Thyroid gland (tissue), 4 donors: ENCODE measurements at regions not wholly inside any gene's neighbourhood (a gene's known extent, or its start where the extent isn't known, plus 50 kb on each side); places are given as distances from the start of the nearest gene placed in this dataset.

ENCODE experiments used
- DNase-seq, 2 donors: peaks; one replicate each; pipeline ENCODE4 v3.0.0-alpha.2; 2019
- H3K27ac ChIP-seq, 3 donors: fragments of 200-600 bp; sonication (generic); 1 replicate in 2 of 3; 2 replicates in 1 of 3; pipeline ENCODE4 v1.5.1; 2016 to 2019; ENCODE audit warnings: mild to moderate bottlenecking in 1 of 3, moderate library complexity in 1 of 3
- H3K27me3 ChIP-seq: fragments of 200-600 bp; sonication (generic); one replicate; pipeline ENCODE4 v1.5.1; 2019
- H3K36me3 ChIP-seq, 2 donors: fragments of 200-600 bp; sonication (generic); one replicate each; pipeline ENCODE4 v1.5.1; 2016 to 2019
- H3K4me1 ChIP-seq, 2 donors: fragments of 200-600 bp; sonication (generic); one replicate each; pipeline ENCODE4 v1.5.1; 2017 to 2019
- H3K4me3 ChIP-seq, 3 donors: fragments of 200-600 bp; sonication (generic); replicated peaks in 1 of 3; 1 replicate in 2 of 3; 2 replicates in 1 of 3; pipeline ENCODE4 v1.5.1; 2016; ENCODE audit warnings: mild to moderate bottlenecking in 1 of 3
- H3K9me3 ChIP-seq: fragments of 200-600 bp; sonication (generic); one replicate; pipeline ENCODE4 v1.5.1; 2017
- CTCF ChIP-seq, 6 experiments: fragments of 200-600 bp in 3 of 6; fragments of 450-650 bp in 3 of 6; sonication (generic) in 3 of 6; IDR thresholded peaks; one replicate each; pipeline ENCODE4 v1.5.1; 2016 to 2019; ENCODE audit warnings: antibody characterized with exemption in 6 of 6, mild to moderate bottlenecking in 2 of 6, inconsistent platforms in 1 of 6, moderate library complexity in 1 of 6
- POLR2A ChIP-seq, 2 donors: fragments of 450-650 bp; IDR thresholded peaks; one replicate each; pipeline ENCODE4 v1.6.1; 2017; ENCODE audit warnings: antibody characterized with exemption in 2 of 2, mild to moderate bottlenecking in 2 of 2, moderate library complexity in 1 of 2
- WGBS, 2 donors: methylation state at CpG; one replicate each; pipeline ENCODE4 v1.1.5; 2017; 5-methylcytosine and 5-hydroxymethylcytosine counted together
- intact Hi-C: fragments of 100-400 bp; cut with DNase I; formaldehyde crosslinking; loops from one replicate; pipeline ENCODE4 v1.15.1; 2023

- intact Hi-C loops: no loop called here
- no peaks in the 10 kb centered on the region for H3K4me1 ChIP-seq
- no peak for DNase-seq
- H3K27me3 ChIP-seq: no peaks in the 10 kb centered on the region
- H3K27ac ChIP-seq: no peak overlapping the region
- TF ChIP-seq POLR2A (IDR thresholded peaks at IDR 0.05): no peak
- no peak for TF ChIP-seq CTCF (IDR thresholded peaks at IDR 0.05)
- WGBS, 2 donors: 92 to 94% methylated on average over 7 of the region's 7 CpGs
- H3K4me3 ChIP-seq: no peak overlapping the region
- no peaks in the 10 kb centered on the region for H3K9me3 ChIP-seq
- H3K36me3 ChIP-seq: no peaks in the 10 kb centered on the region
Observed at GRCh38 chr2:51472783-51473182, 440.9 kb upstream of the NRXN1 start.

DNA sequence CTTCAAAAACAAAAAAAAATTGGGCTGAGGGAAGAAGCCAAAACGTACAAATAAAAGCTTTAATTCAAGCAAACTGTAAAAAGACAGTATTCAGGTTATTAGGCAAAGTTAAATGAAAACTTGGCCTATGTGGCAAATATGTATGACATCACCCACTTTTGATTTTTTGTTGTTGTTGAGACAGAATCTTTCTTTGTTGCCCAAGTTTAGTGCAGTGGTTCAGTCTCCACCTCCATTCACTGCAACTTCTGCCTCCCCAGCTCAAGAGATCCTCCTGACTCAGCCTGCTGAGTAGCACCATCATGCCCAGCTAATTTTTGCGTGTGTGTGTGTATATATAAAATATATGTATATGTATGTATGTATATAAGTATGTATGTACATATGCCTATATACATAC is 440.4 kb upstream of the NRXN1 start:
- Histone ChIP-seq H3K27ac (no peak overlapping the region), H3K36me3 (no peaks in the 10 kb centered on the region), H3K4me1 (no peaks in the 10 kb centered on the region), H3K27me3 (no peaks in the 10 kb centered on the region), H3K9me3 (no peaks in the 10 kb centered on the region), H3K4me3 (no peak overlapping the region)
- intact Hi-C loops: no loop called here
- no peak for TF ChIP-seq CTCF (IDR thresholded peaks at IDR 0.05)
- no peak for TF ChIP-seq POLR2A (IDR thresholded peaks at IDR 0.05)
- 80 to 83% methylated on average over 2 of the region's 2 CpGs for WGBS, 2 donors
- no peak for DNase-seq

- Histone ChIP-seq H3K4me3 (no peak overlapping the region), H3K36me3 (no peaks in the 10 kb centered on the region), H3K27ac (no peak overlapping the region), H3K27me3 (no peaks in the 10 kb centered on the region), H3K9me3 (no peaks in the 10 kb centered on the region), H3K4me1 (no peaks in the 10 kb centered on the region)
- intact Hi-C loops: no loop called here
- no peak for DNase-seq
- 89 to 91% methylated on average over 4 of the region's 4 CpGs for WGBS, 2 donors
- TF ChIP-seq POLR2A (IDR thresholded peaks at IDR 0.05) (no peak), CTCF (IDR thresholded peaks at IDR 0.05) (no peak)
Observed at GRCh38 chr2:51469102-51469501, 437.2 kb upstream of the NRXN1 start.

- H3K27me3 ChIP-seq: no peaks in the 10 kb centered on the region
- no peaks in the 10 kb centered on the region for H3K9me3 ChIP-seq
- DNase-seq: no peak
- 67 to 68% methylated on average over 4 of the region's 4 CpGs for WGBS, 2 donors
- no peaks in the 10 kb centered on the region for H3K36me3 ChIP-seq
- H3K4me1 ChIP-seq: no peaks in the 10 kb centered on the region
- no peak for TF ChIP-seq POLR2A (IDR thresholded peaks at IDR 0.05)
- H3K27ac ChIP-seq: no peak overlapping the region
- intact Hi-C loops: no loop called here
- H3K4me3 ChIP-seq: no peak overlapping the region
Observed at GRCh38 chr2:51465326-51465725, 433.4 kb upstream of the NRXN1 start.

- H3K27ac ChIP-seq: no peak overlapping the region
- no peaks in the 10 kb centered on the region for H3K36me3 ChIP-seq
- H3K4me3 ChIP-seq: no peak overlapping the region
- H3K9me3 ChIP-seq: no peaks in the 10 kb centered on the region
- TF ChIP-seq CTCF (IDR thresholded peaks at IDR 0.05) (no peak), POLR2A (IDR thresholded peaks at IDR 0.05) (no peak)
- no peak for DNase-seq
- H3K27me3 ChIP-seq: no peaks in the 10 kb centered on the region
- intact Hi-C loops: no loop called here
- H3K4me1 ChIP-seq: no peaks in the 10 kb centered on the region
- WGBS, 2 donors: 86 to 90% methylated on average over 4 of the region's 4 CpGs
Observed at GRCh38 chr2:51454177-51454576, 422.2 kb upstream of the NRXN1 start.

DNA sequence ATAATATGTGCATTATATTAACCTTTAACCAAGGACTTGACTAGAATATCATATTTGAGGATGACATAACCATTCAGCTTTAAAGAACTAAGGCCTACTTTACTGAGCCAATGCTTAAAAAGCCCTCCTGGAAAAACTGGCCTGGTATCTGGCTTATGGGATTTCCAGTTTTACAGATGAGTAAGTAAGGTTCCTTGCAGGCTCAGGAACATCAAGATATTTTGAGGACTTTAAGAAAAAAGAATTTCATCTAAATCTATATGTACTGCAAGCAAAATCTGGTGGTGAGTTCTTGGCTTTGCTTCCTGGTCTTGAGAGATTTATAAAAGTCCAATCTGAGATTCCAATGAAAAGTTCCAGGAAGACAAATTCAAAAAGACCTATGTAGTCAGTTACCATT is 417.0 kb upstream of the NRXN1 start:
- H3K4me1 ChIP-seq: no peaks in the 10 kb centered on the region
- no peaks in the 10 kb centered on the region for H3K27me3 ChIP-seq
- no peaks in the 10 kb centered on the region for H3K36me3 ChIP-seq
- H3K4me3 ChIP-seq: no peak overlapping the region
- intact Hi-C loops: no loop called here
- no peak for DNase-seq
- no peaks in the 10 kb centered on the region for H3K9me3 ChIP-seq
- no peak for TF ChIP-seq POLR2A (IDR thresholded peaks at IDR 0.05)
- TF ChIP-seq CTCF (IDR thresholded peaks at IDR 0.05): no peak
- no peak overlapping the region for H3K27ac ChIP-seq
